Esophagus muscularis mucosa (tissue), 4 donors: ENCODE measurements at regions not wholly inside any gene's neighbourhood (a gene's known extent, or its start where the extent isn't known, plus 50 kb on each side); places are given as distances from the start of the nearest gene placed in this dataset.

Experiments
- DNase-seq: peaks from one replicate; pipeline ENCODE4 v3.0.0-alpha.2; 2017; ENCODE audit errors: extremely low spot score
- H3K27ac ChIP-seq, 4 donors: fragments of 200-600 bp; sonication (generic); replicated peaks in 1 of 4; 1 replicate in 3 of 4; 2 replicates in 1 of 4; pipeline ENCODE4 v1.5.1; 2016 to 2019; ENCODE audit warnings: mild to moderate bottlenecking in 1 of 4
- H3K27me3 ChIP-seq, 4 donors: fragments of 200-600 bp; sonication (generic); one replicate each; pipeline versions ENCODE4 v1.5.1 to v1.6.0; 2016 to 2019
- H3K36me3 ChIP-seq, 4 donors: fragments of 200-600 bp; sonication (generic); one replicate each; pipeline ENCODE4 v1.5.1; 2016 to 2019
- H3K4me1 ChIP-seq, 4 donors: fragments of 200-600 bp; sonication (generic); one replicate each; pipeline ENCODE4 v1.5.1; 2016 to 2019
- H3K4me3 ChIP-seq, 4 donors: fragments of 200-600 bp; sonication (generic); 1 replicate in 2 of 4; 2 replicates in 2 of 4; pipeline ENCODE4 v1.5.1; 2016 to 2019; ENCODE audit warnings: mild to moderate bottlenecking in 4 of 4, moderate library complexity in 1 of 4
- H3K9me3 ChIP-seq, 4 donors: fragments of 200-600 bp; sonication (generic); 1 replicate in 3 of 4; 2 replicates in 1 of 4; pipeline ENCODE4 v1.5.1; 2016 to 2019
- EP300 ChIP-seq: sonication (generic); formaldehyde crosslinking; IDR thresholded peaks from one replicate; pipeline ENCODE4 v1.6.1; 2017; ENCODE audit warnings: antibody characterized with exemption
- POLR2A ChIP-seq: fragments of 450-650 bp; IDR thresholded peaks from one replicate; pipeline ENCODE4 v1.6.1; 2017; ENCODE audit warnings: antibody characterized with exemption, moderate library complexity, mild to moderate bottlenecking, low read depth
- POLR2AphosphoS5 ChIP-seq, 2 donors: sonication (generic); formaldehyde crosslinking; IDR thresholded peaks; one replicate each; pipeline ENCODE4 v1.6.1; 2017; ENCODE audit warnings: antibody characterized with exemption in 2 of 2
- WGBS: methylation state at CpG from one replicate; pipeline ENCODE4 v1.1.5; 2018; 5-methylcytosine and 5-hydroxymethylcytosine counted together
- intact Hi-C: fragments of 100-400 bp; cut with DNase I; formaldehyde crosslinking; loops from one replicate; pipeline ENCODE4 v1.15.1; 2023
- TF ChIP-seq, protein P1 (sequence below), 3 experiments: fragments of 200-600 bp in 2 of 3; fragments of 450-650 bp in 1 of 3; sonication (generic) in 2 of 3; IDR thresholded peaks; one replicate each; pipeline ENCODE4 v1.5.1; 2017 to 2019; ENCODE audit warnings: antibody characterized with exemption in 3 of 3, mild to moderate bottlenecking in 2 of 3, moderate library complexity in 1 of 3

- no peak for DNase-seq
- Histone ChIP-seq H3K4me1 (no peaks in the 10 kb centered on the region), H3K27ac (peak overlapping the region in 3 of 4 donors; percentile 14 to 58 (median 19)), H3K4me3 (no peak overlapping the region), H3K9me3 (peaks cover 0 to 3% (median 0%) of the 10 kb centered on the region in 4 donors), H3K36me3 (no peaks in the 10 kb centered on the region), H3K27me3 (no peaks in the 10 kb centered on the region)
- no peak for TF ChIP-seq POLR2A
- TF ChIP-seq EP300: no peak
- TF ChIP-seq, protein P1, sequence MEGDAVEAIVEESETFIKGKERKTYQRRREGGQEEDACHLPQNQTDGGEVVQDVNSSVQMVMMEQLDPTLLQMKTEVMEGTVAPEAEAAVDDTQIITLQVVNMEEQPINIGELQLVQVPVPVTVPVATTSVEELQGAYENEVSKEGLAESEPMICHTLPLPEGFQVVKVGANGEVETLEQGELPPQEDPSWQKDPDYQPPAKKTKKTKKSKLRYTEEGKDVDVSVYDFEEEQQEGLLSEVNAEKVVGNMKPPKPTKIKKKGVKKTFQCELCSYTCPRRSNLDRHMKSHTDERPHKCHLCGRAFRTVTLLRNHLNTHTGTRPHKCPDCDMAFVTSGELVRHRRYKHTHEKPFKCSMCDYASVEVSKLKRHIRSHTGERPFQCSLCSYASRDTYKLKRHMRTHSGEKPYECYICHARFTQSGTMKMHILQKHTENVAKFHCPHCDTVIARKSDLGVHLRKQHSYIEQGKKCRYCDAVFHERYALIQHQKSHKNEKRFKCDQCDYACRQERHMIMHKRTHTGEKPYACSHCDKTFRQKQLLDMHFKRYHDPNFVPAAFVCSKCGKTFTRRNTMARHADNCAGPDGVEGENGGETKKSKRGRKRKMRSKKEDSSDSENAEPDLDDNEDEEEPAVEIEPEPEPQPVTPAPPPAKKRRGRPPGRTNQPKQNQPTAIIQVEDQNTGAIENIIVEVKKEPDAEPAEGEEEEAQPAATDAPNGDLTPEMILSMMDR (IDR thresholded peaks at IDR 0.05): no peak
- TF ChIP-seq POLR2AphosphoS5 (IDR thresholded peaks at IDR 0.05): peak; percentile 17 to 40
- 63% methylated on average over 8 of the region's 9 CpGs for WGBS
- intact Hi-C loops: no loop called here
Observed at GRCh38 chr12:93954166-93955112, 193.9 kb upstream of the PLXNC1 start.

- peaks cover 0 to 3% (median 1%) of the 10 kb centered on the region in 4 donors for H3K9me3 ChIP-seq
- TF ChIP-seq, protein P1 (IDR thresholded peaks at IDR 0.05): no peak
- no peak for TF ChIP-seq POLR2AphosphoS5 (IDR thresholded peaks at IDR 0.05)
- intact Hi-C loops: no loop called here
- WGBS: 94% methylated on average over 2 of the region's 2 CpGs
- no peaks in the 10 kb centered on the region for H3K27me3 ChIP-seq
- no peak for DNase-seq
- no peaks in the 10 kb centered on the region for H3K4me1 ChIP-seq
- peak overlapping the region in 1 of 4 donors; percentile 49 for H3K27ac ChIP-seq
- H3K4me3 ChIP-seq: no peak overlapping the region
- H3K36me3 ChIP-seq: no peaks in the 10 kb centered on the region
Observed at GRCh38 chr12:93956551-93956950, 191.8 kb upstream of the PLXNC1 start.

GRCh38 chr12:93957168-93957567, 191.2 kb upstream of the PLXNC1 start:
- H3K27ac ChIP-seq: peak overlapping the region in 1 of 4 donors; percentile 49
- H3K9me3 ChIP-seq: peaks cover 0 to 8% (median 2%) of the 10 kb centered on the region in 4 donors
- H3K36me3 ChIP-seq: no peaks in the 10 kb centered on the region
- H3K27me3 ChIP-seq: no peaks in the 10 kb centered on the region
- no peak overlapping the region for H3K4me3 ChIP-seq
- 52% methylated on average over 1 of the region's 1 CpG for WGBS
- no peak for DNase-seq
- intact Hi-C loops: no loop called here
- no peaks in the 10 kb centered on the region for H3K4me1 ChIP-seq
- TF ChIP-seq, protein P1 (IDR thresholded peaks at IDR 0.05): no peak

- intact Hi-C loops: no loop called here
- TF ChIP-seq, protein P1 (IDR thresholded peaks at IDR 0.05): no peak
- no peak for TF ChIP-seq EP300
- TF ChIP-seq POLR2AphosphoS5 (IDR thresholded peaks at IDR 0.05): no peak
- TF ChIP-seq POLR2A: no peak
- H3K27ac ChIP-seq: no peak overlapping the region
Observed at GRCh38 chr12:93957870-93958269, 190.5 kb upstream of the PLXNC1 start.

More at GRCh38 chr12:93957870-93958269, 190.5 kb upstream of the PLXNC1 start:
- Histone ChIP-seq H3K27me3 (no peaks in the 10 kb centered on the region), H3K9me3 (peaks cover 0 to 15% (median 2%) of the 10 kb centered on the region in 4 donors), H3K4me3 (no peak overlapping the region), H3K36me3 (no peaks in the 10 kb centered on the region), H3K4me1 (no peaks in the 10 kb centered on the region)
- no peak for DNase-seq
